ENCODE measurements at regions not wholly inside any gene's neighbourhood (a gene's known extent, or its start where the extent isn't known, plus 50 kb on each side); places are given as distances from the start of the nearest gene placed in this dataset.

DNA sequence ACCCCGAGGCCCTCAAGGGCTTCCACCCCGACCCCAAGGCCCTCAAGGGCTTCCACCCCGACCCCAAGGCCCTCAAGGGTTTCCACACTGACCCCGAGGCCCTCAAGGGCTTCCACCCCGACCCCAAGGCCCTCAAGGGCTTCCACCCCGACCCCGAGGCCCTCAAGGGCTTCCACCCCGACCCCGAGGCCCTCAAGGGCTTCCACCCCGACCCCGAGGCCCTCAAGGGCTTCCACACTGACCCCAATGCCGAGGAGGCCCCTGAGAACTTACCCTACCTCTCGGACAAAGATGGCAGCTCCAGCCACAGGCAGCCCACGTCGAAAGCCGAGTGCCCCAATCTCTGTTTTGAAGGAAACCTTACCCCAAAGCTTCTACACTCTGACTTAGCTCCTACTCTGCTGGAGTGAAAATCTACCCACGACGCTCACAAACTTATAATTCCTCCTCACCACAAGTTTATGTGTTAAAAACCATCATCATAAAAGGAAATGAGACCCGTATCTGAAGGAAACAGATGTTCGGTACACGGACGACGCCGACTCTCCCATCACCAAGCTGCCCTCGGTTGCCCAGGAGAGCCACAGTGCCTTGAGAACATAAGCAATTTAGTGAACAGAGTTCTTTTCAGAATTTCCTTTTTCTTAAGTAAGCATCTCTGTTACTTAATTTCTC lies 61.2 kb upstream of the RPH3AL start:
- no peak for DNase-seq (ENCODE audit: low read depth in 2 of 2, low spot score in 1 of 2)

DNA sequence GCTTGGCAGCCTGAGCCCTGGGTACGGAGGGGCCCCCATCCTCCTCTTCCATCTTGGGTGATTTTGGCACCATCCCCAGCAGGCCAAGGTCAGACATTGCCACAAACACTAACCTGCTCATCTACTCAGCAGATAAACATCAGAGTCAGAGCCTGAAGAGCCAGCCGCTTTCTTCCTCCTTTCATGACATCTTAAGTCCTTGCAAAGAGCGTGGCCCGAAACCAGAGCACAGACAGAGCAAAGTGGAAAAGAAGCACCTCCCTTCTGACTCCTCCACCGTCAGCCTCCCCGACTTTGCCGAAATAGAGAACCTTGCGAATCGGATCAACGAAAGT lies 60.4 kb upstream of the RPH3AL start:
- no peak for DNase-seq (ENCODE audit: low read depth in 2 of 2, low spot score in 1 of 2)

DNA sequence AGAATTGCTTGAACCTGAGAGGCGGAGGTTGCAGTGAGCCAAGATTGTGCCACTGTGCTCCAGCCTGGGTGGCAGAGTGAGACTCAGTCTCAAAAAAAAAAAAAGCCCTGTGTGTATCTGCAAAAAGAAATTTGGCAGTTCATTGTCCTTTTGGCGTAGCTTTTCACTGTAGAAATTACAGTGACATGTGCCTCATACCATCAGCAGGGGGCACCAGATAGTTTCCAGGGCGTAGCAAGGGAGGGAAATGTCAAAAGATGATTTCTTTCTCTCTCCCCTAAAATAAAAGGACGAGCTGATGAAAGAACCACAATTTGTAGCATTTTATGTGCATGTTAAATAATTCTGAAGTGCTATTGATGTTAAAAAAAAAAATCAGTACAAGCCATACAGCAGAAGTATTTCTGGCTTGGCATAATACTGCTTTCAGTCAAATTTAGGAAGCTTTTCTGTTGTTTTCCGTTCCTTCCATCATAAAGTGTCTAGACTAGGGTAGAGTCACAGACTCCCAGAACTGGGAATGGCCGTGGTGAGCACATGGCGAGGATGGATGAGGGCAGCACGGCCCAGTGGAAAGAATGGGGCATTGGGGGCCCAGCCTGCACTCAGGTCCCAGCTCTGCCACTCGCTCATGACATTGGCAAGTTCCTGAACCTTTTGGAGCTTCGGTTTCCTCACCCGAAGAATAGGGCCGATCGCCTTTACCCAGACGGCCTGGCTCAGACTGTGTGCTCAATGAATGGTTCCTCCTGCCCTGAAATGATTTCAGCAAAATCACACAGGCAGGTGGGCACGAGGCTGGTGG lies 59.8 kb upstream of the RPH3AL start:
- DNase-seq (ENCODE audit: low read depth in 2 of 2, low spot score in 1 of 2): peak in 1 of 2 donors; percentile 45

DNA sequence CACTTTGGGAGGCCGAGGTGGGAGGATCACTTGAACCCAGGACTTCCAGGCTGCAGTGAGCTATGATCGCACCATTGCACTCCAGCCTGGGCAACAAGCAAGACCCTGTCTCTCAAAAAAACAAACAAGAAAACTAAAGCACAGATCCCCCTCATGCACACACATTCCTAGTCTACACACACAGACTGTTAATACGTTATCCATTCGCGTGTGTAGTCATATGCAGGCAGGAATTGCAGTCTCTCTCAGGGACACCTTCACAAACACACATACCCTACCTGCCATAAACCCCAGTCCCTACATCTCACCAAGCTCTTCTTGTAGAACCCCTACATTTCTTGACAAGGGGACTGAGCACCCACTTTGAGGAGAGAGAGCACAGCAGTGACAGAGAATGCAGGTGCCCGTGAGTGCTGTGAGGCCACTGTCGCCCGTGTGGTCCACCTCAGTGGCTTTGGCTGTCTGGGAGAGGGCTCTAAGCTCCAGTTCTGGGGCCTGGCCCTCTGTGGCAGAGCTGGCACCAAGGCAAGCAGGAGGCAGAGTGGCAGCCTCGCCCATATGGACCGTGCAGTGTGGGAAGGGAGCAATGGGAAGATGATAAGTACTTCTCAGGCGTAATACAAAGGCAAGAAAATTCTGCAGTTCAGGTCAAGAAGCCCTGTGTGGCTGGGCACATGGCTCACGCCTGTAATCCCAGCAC lies 59.0 kb upstream of the RPH3AL start:
- no peak for DNase-seq (ENCODE audit: low read depth in 2 of 2, low spot score in 1 of 2)

DNA sequence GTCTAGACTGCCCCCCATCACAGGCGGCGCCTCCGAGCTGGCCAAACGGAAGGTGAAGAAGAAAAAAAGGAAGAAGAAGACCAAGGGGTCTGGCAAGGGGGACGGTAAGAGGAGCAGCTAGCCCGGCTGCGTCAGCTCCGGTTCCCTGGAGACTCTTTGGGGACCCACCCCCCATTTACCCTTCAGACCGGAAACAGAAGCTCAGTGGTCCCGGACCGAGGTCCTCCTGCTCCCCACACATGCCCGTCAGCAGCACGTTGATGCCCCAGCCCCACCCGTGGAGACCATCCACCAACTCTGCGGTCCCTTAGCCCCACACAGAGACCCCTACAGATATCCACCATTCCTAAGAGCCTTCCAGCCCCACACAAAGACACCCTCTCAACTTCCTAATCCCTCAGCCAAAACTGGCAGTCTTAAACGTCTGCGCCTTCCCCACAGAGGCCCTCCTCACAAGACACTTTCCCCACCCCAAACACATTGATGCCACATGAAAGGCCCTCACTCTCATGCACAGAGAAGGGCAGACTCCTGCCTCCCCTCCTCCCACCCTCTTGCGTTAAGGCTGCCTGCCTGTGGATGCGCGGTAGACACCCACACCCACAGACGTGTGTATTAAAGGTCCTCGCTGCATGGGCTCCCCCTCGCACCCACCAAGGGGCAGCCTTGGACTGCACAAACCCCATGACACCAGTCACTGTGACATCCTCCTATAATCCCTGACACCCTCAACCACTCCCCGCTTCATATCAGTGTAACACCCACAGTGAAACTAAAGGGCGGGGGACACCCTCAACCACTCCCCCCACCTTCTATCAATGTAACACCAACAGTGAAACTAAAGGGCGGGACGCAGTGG lies 58.2 kb upstream of the RPH3AL start:
- DNase-seq (ENCODE audit: low read depth in 2 of 2, low spot score in 1 of 2): peak in 1 of 2 donors; percentile 36

DNA sequence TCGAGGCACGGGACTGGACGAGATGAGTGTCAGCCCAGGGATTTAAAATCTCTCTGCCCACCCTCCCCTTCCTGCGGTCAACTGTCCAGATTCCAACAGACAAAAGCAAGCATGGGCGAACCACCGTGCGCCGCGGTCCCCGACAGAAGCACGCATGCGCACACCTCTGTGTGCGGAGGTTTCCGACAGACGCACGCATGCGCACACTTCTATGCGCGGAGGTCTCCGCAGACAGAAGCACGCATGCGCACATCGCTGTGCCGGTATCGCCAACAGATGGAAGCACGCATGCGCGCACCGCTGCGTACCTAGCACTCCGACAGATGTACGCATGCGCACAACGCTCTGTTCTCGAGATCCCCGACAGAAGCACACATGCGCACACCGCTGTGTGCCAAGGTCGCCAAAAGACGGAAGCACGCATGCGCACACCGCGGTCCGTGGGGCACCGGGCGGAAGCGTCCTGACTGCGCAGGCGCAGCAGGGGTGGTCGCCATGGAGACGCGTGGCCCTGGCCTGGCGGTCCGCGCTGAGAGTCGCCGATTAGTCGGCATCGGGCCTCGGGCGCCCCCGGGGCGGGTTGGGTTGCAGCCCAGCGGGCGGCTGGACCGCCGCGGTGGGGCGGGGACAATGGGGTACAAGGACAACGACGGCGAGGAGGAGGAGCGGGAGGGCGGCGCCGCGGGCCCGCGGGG lies 57.4 kb upstream of the RPH3AL start:
- DNase-seq (ENCODE audit: low read depth in 2 of 2, low spot score in 1 of 2): peak; percentile 96 to 99

DNA sequence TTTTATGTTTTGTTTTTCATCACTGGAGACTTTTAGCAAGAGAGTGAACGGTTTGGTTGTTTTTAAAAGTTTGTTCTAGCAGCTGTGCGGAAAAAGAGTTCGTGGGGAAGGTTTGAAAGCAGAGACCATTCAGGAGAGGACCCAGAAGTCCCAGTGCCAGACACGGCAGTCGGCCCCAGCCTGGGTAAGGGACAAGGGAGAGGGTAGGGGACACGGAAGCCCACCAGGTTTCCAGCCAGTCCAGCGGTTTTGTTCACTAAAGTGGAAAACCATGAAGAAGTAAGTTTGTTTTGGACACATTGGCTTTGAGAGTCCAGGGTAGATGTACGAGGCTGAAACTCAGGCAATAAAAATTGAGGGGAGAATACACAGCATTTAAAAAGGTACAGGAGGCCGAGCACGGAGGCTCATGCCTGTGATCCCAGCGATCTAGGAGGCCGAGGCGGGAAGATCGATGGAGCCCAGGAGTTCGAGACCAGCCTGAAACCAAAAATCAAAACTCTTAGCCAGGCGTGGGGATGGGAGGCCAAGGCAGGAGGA lies 56.8 kb upstream of the RPH3AL start:
- DNase-seq (ENCODE audit: low read depth in 2 of 2, low spot score in 1 of 2): no peak

DNA sequence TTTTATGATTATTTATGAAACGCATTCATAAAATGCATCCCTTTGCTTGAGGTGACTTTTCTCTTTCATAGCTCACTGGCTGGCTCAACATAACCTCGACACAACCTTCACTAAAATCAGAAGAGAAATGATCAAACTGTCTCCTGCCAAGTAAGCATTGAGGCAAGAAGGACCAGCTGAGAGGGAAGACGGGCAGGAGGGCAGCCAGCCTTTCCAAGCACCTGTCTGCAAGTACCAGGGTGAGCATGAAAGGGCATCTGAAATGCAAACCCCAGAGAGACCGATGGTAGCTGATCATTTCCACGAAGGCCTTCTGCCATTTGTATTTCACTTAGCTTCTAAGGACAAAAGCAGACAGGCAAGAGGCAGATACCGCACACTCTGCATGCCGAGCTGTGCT lies 52.1 kb upstream of the RPH3AL start:
- no peak for DNase-seq (ENCODE audit: low read depth in 2 of 2, low spot score in 1 of 2)
